ENCODE measurements at regions not wholly inside any gene's neighbourhood (a gene's known extent, or its start where the extent isn't known, plus 50 kb on each side); places are given as distances from the start of the nearest gene placed in this dataset.

DNA sequence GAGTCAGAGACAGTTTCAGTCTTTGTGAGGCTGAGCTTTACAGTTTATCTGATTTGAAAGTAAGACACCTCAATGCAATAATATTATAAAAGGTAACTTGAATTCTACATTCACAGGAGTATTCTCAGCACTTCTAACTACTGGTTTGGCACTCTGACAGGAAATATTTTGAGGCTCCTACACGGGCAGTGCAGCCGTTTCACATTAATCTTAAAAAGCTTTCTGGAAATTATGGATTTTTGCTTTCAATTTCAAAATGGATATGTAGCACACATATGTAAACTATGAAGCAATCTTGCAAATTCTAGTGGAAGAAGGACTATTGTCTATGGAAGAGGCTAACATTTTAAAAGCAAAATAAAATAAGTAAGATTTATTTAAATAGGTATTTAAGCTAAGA is 262.9 kb upstream of the SNX7 start:
- Histone ChIP-seq H3K4me1 (ENCODE audit: insufficient read depth, low read length, poor library complexity, severe bottlenecking) (peaks cover 20% of the 10 kb centered on the region), H3K27ac (ENCODE audit: low read depth, low read length, poor library complexity, severe bottlenecking) (no peak overlapping the region), H3K4me3 (ENCODE audit: low read depth, low read length, poor library complexity, severe bottlenecking) (no peak overlapping the region), H3K9me3 (ENCODE audit: low read depth, low read length, poor library complexity, severe bottlenecking) (no peaks in the 10 kb centered on the region), H3K36me3 (ENCODE audit: insufficient read depth, low read length, poor library complexity, severe bottlenecking) (no peaks in the 10 kb centered on the region), H3K27me3 (replicated peaks; ENCODE audit: insufficient read depth, low read depth, low read length, poor library complexity) (no peaks in the 10 kb centered on the region)
- no peak for DNase-seq (ENCODE audit: low spot score)
- CTCF ChIA-PET = no interaction called here
- POLR2A ChIA-PET (ENCODE audit: low non-redundant PET) = no interaction called here
- no peak for TF ChIP-seq EZH2 (IDR thresholded peaks at IDR 0.05; ENCODE audit: borderline replicate concordance, low read depth, low read length, poor library complexity, severe bottlenecking)
- TF ChIP-seq, protein P1, sequence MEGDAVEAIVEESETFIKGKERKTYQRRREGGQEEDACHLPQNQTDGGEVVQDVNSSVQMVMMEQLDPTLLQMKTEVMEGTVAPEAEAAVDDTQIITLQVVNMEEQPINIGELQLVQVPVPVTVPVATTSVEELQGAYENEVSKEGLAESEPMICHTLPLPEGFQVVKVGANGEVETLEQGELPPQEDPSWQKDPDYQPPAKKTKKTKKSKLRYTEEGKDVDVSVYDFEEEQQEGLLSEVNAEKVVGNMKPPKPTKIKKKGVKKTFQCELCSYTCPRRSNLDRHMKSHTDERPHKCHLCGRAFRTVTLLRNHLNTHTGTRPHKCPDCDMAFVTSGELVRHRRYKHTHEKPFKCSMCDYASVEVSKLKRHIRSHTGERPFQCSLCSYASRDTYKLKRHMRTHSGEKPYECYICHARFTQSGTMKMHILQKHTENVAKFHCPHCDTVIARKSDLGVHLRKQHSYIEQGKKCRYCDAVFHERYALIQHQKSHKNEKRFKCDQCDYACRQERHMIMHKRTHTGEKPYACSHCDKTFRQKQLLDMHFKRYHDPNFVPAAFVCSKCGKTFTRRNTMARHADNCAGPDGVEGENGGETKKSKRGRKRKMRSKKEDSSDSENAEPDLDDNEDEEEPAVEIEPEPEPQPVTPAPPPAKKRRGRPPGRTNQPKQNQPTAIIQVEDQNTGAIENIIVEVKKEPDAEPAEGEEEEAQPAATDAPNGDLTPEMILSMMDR (conservative IDR thresholded peaks at IDR 0.05; ENCODE audit: low read depth, low read length) = no peak
- intact Hi-C loops (cut with micrococcal nuclease; ENCODE audit: unreplicated experiment) = no loop called here
- BruUV-seq (replicated peaks) = no TSS peak

DNA sequence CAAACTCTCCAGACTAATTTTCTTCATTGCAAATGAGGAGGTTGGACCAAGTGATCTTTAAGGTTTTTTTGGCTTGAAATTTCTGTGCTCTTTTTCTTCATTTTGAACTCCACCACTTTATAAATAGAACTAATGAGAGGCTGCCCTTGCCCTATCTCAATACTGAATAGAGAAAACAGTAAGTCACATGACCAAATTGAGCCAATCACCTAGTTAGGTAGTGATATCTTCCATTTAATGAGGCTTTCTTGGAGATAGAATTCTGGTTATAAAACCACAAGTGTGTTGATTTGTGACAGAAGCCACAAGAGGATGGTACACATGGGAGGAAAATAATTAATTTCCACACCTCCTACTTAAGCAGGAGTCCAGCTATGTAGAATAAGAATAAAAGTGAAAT is 263.4 kb upstream of the SNX7 start:
- no TSS peak for BruUV-seq (replicated peaks)
- no peaks in the 10 kb centered on the region for H3K9me3 ChIP-seq (ENCODE audit: low read depth, low read length, poor library complexity, severe bottlenecking)
- CTCF ChIA-PET = no interaction called here
- intact Hi-C loops (cut with micrococcal nuclease; ENCODE audit: unreplicated experiment) = no loop called here
- POLR2A ChIA-PET (ENCODE audit: low non-redundant PET) = no interaction called here
- H3K4me1 ChIP-seq (ENCODE audit: insufficient read depth, low read length, poor library complexity, severe bottlenecking) = peaks cover 19% of the 10 kb centered on the region
- H3K27ac ChIP-seq (ENCODE audit: low read depth, low read length, poor library complexity, severe bottlenecking) = no peak overlapping the region
- no peak overlapping the region for H3K4me3 ChIP-seq (ENCODE audit: low read depth, low read length, poor library complexity, severe bottlenecking)
- TF ChIP-seq, protein P1 (conservative IDR thresholded peaks at IDR 0.05; ENCODE audit: low read depth, low read length) = no peak
- no peak for TF ChIP-seq EZH2 (IDR thresholded peaks at IDR 0.05; ENCODE audit: borderline replicate concordance, low read depth, low read length, poor library complexity, severe bottlenecking)
- no peaks in the 10 kb centered on the region for H3K36me3 ChIP-seq (ENCODE audit: insufficient read depth, low read length, poor library complexity, severe bottlenecking)
- DNase-seq (ENCODE audit: low spot score) = no peak
- H3K27me3 ChIP-seq (replicated peaks; ENCODE audit: insufficient read depth, low read depth, low read length, poor library complexity) = no peaks in the 10 kb centered on the region

DNA sequence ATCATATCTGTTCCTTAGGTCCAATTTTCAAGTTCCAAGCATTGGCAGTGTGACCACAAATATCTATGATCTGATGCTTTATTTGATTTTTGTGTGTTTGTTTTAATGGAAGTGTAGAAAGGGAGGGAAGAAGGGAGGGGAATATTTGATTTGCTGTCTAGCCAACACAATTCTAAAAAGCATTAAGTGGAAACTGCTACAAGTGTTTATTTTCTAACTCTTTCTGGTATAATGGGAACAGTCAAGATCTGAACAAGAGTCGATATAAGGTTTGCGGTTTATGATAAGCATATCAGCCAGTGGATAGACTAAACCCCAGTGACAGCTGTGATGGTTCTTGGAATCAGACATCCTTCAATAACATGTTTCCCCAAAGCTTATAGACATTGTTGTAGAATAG is 267.8 kb upstream of the SNX7 start:
- TF ChIP-seq EZH2 (IDR thresholded peaks at IDR 0.05; ENCODE audit: borderline replicate concordance, low read depth, low read length, poor library complexity, severe bottlenecking) = no peak
- TF ChIP-seq, protein P1 (conservative IDR thresholded peaks at IDR 0.05; ENCODE audit: low read depth, low read length) = no peak
- intact Hi-C loops (cut with micrococcal nuclease; ENCODE audit: unreplicated experiment) = no loop called here
- no peak overlapping the region for H3K4me3 ChIP-seq (ENCODE audit: low read depth, low read length, poor library complexity, severe bottlenecking)
- no peak overlapping the region for H3K27ac ChIP-seq (ENCODE audit: low read depth, low read length, poor library complexity, severe bottlenecking)
- ChIA-PET POLR2A (ENCODE audit: low non-redundant PET) (interaction anchor here (0.5 kb wide), 1 partner anchor 1354 kb away, joined by 5 read pairs; no protein-coding TSS in a partner anchor), CTCF (no interaction called here)
- no peak for DNase-seq (ENCODE audit: low spot score)
- no peaks in the 10 kb centered on the region for H3K9me3 ChIP-seq (ENCODE audit: low read depth, low read length, poor library complexity, severe bottlenecking)
- no peaks in the 10 kb centered on the region for H3K27me3 ChIP-seq (replicated peaks; ENCODE audit: insufficient read depth, low read depth, low read length, poor library complexity)
- H3K36me3 ChIP-seq (ENCODE audit: insufficient read depth, low read length, poor library complexity, severe bottlenecking) = no peaks in the 10 kb centered on the region
- BruUV-seq (replicated peaks) = no TSS peak
- H3K4me1 ChIP-seq (ENCODE audit: insufficient read depth, low read length, poor library complexity, severe bottlenecking) = peaks cover 20% of the 10 kb centered on the region

All from A673 (cell line).